ENCODE measurements at regions not wholly inside any gene's neighbourhood (a gene's known extent, or its start where the extent isn't known, plus 50 kb on each side); places are given as distances from the start of the nearest gene placed in this dataset.

- TF ChIP-seq EZH2 (IDR thresholded peaks at IDR 0.05; ENCODE audit: low read length, missing control alignments) (no peak), CTCF (conservative IDR thresholded peaks at IDR 0.05 in 1 of 2, IDR thresholded peaks at IDR 0.05 in 1 of 2; ENCODE audit: low read depth in 1 of 2, low read length in 2 of 2) (no peak)
These were observed 454.3 kb upstream of the JARID2 start for GRCh38 chr6:14791526-14791925.
